ENCODE measurements at regions not wholly inside any gene's neighbourhood (a gene's known extent, or its start where the extent isn't known, plus 50 kb on each side); places are given as distances from the start of the nearest gene placed in this dataset.

GRCh38 chr18:61731178-61731577 is 161.6 kb downstream of the RNF152 start:
- TF ChIP-seq CTCF (IDR thresholded peaks at IDR 0.05 in 4 of 5, conservative IDR thresholded peaks at IDR 0.05 in 1 of 5): no peak
- TF ChIP-seq POLR2A (IDR thresholded peaks at IDR 0.05): no peak

All from gastrocnemius medialis (tissue), 4 donors.